NCI-H187 (cell line): ENCODE measurements at regions not wholly inside any gene's neighbourhood (a gene's known extent, or its start where the extent isn't known, plus 50 kb on each side); places are given as distances from the start of the nearest gene placed in this dataset.

Experiments used
- DNase-seq, 2 experiments: peaks; one replicate each; lab custom pipeline; 2025; lab: John Stamatoyannopoulos, UW

DNA sequence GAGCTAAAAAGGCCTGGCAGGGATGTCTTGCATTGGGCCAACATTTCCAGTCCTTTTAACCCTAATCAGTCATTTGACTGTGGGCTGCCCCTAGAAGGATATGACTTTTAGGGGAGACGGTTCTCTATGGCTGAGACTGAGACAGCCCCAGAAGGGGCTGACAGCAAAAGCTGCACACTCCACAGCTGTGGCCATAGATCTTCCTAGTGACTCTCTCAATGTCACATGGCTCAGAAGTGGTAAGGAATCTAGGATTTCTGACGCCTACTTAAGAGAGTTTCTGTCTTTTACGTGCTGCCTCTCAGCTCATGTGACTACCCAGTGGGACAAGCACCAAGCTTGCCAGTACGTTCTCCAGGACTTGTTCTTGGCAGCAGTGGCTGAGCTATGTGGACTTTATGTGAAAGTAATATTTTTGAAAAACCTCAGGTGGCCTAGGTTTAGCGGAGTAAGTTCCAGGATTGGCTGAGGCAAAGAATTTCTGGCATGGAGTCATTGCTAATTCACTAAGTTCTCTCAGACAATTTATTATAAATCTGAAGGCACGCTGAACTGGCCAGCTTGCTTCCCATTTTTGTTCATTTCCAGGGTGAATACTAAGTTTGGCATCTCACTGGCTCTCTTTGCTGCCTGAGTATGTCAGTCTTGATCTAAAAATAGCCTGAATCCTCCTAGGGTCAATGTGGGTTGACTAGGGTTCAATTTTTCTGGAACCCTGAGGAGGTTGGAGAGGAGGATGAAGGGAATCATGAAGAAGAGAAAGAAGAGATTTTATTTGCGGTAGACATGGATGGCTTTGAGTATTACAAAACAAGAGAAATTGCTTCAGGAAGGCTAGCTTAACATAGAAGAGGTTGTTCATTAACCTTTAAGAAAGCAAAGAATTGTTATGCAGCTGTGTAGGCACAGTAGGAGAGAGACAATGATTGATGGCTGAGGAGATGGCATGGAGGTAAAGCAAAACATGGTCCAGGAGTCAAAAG, 271.8 kb downstream of the AEBP2 start:
- DNase-seq, result no peak

- no peak for DNase-seq
These were observed 272.7 kb downstream of the AEBP2 start for GRCh38 chr12:19712041-19712440.

GRCh38 chr12:19718401-19718800, 279.1 kb downstream of the AEBP2 start:
- no peak for DNase-seq

DNA sequence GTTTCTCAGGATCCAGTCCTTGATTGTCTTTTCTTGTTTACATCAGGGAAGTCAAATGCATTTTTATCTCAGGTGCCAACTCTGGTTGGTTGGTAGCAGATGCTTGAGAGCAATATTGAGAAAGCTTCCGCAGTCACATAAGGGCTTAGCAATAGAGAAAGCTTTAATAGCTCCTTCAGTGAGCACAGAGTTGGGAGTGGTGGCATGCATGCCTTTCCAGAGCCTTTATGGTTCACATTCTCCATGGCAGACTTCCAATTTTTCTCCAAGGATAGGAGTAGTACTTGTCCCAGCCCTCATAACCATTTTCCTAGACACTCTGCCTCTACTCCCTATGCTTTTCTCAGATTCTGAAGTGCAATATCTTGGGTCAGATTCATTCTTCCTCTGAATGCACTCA, 280.4 kb downstream of the AEBP2 start:
- no peak for DNase-seq

- DNase-seq, result no peak
These were observed 286.8 kb downstream of the AEBP2 start for GRCh38 chr12:19726122-19726521.

DNA sequence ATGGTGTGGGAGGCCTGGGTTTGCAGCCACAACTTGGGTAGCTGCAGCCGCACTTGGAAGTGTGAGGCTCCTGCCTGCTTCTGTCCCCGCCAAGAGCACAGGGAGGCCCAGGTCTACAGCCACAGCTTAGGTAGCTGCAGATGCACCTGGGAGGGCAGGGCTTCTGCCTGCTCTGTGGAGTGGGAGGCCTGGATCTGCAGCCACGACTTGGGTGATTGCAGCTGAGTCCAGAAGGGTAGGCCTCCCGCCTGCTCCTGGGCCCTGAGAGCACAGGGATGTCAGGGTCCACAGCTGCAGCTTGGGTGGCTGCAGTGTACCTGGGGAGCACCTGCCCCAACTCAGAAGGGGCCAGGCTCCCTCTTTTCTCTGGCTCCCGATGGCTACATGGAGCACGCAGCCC, 287.3 kb downstream of the AEBP2 start:
- no peak for DNase-seq

DNA sequence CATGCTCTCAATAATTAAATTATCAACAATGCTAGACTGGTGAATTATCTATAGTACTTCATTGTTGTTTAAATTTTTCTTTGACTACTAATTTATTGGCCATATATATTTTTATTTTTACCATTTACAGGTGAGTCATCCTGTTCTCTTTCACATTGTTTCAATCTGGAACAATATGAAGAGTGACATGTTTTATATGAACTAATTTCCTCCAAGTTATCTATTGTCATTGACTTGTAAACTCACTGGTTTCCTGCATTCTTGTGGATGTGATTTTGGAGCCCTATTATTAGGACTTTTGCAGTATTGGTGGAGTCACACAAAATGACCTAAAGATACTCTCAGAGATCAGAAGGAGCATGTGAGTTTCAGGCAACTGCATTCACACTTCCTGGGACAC, 297.7 kb downstream of the AEBP2 start:
- no peak for DNase-seq

GRCh38 chr12:19739195-19739776, 300.0 kb downstream of the AEBP2 start:
- peak in 1 of 2 experiments; percentile 19 for DNase-seq

DNA sequence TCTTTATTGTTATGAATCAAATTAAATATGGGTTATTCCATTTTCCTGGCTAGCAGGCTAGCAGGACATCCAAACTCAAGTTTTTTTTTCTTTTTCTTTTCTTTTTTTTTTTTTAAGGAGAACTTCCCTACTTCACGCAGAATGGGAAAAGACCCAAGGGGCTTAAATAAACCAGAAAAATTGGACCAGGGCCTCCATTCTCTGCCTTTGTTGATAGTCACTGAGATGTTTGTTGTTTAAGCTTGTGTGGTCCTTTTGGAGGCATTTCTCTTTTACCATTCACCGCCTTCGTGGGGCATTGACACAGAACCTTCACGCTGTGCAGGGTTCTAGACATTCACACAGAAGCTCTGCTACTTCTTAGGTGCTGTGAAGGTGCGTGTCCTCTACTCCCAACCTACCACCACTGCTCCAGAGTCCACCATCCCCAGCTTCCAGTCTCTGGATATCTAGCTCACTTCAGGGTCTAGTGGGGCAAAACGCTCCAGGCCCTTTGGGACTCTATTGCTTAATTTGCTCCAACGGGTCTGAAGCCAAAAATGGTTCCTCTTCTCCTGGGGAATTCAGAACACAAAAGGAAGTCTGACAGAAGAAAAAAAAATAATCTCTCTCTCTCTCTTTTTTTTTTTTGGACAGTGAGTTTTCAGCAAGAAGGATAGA, 301.3 kb downstream of the AEBP2 start:
- no peak for DNase-seq

- no peak for DNase-seq
These were observed 301.8 kb downstream of the AEBP2 start for GRCh38 chr12:19741132-19741489.

GRCh38 chr12:19744705-19745218, 305.5 kb downstream of the AEBP2 start:
- DNase-seq, result no peak

DNA sequence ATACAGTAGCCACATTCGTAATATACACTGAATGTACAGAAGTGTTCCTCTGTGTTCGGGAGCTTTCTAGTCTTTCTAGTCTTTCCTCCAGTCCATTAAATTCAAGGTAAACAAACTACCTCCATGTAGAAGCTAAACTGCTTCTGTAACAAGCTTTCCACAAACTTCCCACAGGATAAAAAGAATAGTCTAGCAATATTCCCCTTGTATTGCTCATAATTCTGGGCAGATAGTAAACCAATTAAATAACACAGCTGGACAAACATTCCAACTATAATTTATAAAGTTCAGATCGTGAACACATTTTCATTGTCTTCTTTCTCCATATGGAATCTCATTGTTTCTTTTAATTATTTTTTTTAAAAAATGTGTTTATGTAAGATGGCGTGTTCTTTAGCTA, 307.2 kb downstream of the AEBP2 start:
- no peak for DNase-seq

- no peak for DNase-seq
These were observed 310.7 kb downstream of the AEBP2 start for GRCh38 chr12:19749906-19750574.

- DNase-seq, result no peak
These were observed 311.8 kb downstream of the AEBP2 start for GRCh38 chr12:19751078-19751477.

DNA sequence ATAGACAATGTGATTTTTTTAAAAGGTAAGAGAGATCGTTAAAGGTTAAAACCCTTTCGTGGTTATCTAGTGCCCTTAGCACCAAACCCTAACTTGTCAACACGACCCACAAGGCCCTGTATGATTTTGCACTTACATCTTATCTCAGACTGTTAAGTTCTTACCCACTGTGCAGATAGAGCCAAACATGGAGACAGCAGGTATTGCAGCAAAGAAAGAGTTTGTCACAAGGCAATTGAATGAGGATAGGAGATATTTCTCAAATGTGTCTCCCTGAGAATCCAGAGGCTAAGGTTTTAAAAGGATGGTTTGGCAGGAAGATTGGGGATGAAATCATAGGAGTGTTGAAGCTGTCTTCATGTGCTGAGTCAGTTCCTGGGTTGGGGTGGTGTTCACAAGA, 313.4 kb downstream of the AEBP2 start:
- DNase-seq, result no peak

- DNase-seq, result no peak
These were observed 315.8 kb downstream of the AEBP2 start for GRCh38 chr12:19755136-19755535.

- DNase-seq, result no peak
These were observed 318.1 kb downstream of the AEBP2 start for GRCh38 chr12:19757317-19757877.

GRCh38 chr12:19759227-19759626, 319.9 kb downstream of the AEBP2 start:
- DNase-seq, result no peak

DNA sequence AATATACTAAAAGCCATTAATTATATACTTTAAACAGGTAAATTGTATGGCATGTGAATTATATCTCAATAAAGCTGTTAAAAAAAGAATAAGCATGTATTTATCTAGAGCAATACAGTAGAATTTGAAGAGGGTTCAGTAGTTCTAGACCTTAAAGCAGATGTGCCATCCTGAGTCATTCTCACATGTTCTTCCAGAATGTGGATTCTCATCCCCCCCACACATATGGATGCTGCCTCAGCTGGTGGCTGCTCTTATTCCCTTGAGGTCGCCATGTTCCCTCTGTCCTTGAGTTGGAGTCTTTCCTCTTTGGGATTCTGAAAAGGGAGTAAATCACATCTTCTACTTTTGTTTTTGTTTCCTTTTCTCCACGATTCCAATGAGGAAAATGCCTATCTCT, 321.3 kb downstream of the AEBP2 start:
- DNase-seq, result no peak

- DNase-seq, result no peak
These were observed 322.2 kb downstream of the AEBP2 start for GRCh38 chr12:19761463-19761862.

DNA sequence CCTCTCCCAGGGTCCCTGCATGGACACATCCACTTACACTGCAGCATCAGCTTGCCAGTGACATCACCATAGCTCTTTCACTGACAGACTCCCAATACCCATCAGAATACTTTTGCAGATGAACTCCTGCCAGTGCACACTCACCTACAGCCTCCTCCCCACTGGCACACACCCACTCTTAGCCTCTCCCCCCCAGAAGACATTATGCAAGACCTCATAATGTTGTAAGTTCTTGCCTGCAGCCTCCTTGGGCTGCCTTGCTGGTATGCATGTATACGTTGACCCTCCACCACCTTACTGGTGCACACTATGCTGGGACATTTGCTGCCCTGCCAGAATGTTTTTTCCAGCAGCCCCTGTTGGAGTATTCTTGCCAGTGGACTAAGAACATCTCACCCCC, 324.2 kb downstream of the AEBP2 start:
- no peak for DNase-seq

- DNase-seq, result no peak
These were observed 325.1 kb downstream of the AEBP2 start for GRCh38 chr12:19764408-19764807.
